ENCODE measurements at regions not wholly inside any gene's neighbourhood (a gene's known extent, or its start where the extent isn't known, plus 50 kb on each side); places are given as distances from the start of the nearest gene placed in this dataset.

DNA sequence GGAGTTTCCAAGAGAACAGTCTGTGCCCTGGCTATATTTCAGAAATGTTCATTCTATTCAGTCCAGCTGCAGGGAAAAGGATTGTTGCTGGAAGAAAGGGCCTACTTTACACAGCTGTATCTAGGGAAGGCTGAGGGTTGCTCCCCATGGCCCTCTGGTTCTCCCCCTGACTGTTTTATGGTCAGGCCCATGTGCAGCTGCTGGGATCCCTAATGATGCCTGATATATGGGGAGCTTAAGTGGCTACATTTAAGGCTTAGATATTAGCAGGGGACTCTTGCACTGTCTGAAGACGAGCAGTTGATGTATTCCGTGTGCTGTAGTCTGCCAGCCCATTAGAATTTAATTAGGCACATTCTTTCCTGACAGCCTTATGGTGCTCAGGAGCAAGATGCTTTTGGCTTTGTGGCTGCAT, 72.0 kb downstream of the FAM43A start:
- TF ChIP-seq GATA3 (IDR thresholded peaks at IDR 0.05; ENCODE audit: low read depth, low read length) (no peak), GATA2 (IDR thresholded peaks at IDR 0.05; ENCODE audit: low read depth, low read length) (no peak)

- no peak for TF ChIP-seq GATA2 (IDR thresholded peaks at IDR 0.05; ENCODE audit: low read depth, low read length)
- no peak for TF ChIP-seq GATA3 (IDR thresholded peaks at IDR 0.05; ENCODE audit: low read depth, low read length)
These were observed 73.0 kb downstream of the FAM43A start for GRCh38 chr3:194758716-194759115.

DNA sequence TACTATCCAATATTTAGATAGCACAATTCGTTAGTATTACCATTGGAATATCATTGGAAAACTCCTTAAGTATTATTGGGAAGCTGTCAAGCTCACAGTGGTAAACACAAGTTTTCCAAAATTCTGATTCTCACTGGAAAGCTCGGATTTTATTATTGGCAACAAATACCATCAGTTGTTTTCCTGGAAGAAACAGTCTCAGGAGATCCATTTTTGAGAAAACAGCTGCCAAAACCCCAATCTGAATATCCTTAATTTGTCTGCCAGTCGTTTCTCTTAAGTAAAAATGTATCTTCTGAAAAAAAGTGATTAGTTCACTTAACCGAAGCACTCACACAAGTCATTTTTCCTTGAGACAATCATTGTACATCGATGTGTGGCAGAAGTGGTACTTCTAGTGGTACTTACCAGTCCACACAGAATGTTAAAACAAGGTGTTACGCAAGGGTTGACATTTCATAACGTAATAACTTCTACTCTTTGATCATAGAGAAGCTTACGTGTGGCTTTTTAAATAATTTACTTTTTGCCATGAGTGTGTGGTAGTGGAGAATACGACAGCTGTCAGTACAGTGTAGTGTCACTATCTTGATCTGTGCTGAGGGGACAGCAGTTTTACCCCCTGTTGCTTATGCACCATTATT, 74.9 kb downstream of the FAM43A start:
- TF ChIP-seq GATA2 (IDR thresholded peaks at IDR 0.05; ENCODE audit: low read depth, low read length) (no peak), GATA3 (IDR thresholded peaks at IDR 0.05; ENCODE audit: low read depth, low read length) (no peak)

GRCh38 chr3:194761384-194761783, 75.7 kb downstream of the FAM43A start:
- TF ChIP-seq GATA2 (IDR thresholded peaks at IDR 0.05; ENCODE audit: low read depth, low read length): no peak
- no peak for TF ChIP-seq GATA3 (IDR thresholded peaks at IDR 0.05; ENCODE audit: low read depth, low read length)

DNA sequence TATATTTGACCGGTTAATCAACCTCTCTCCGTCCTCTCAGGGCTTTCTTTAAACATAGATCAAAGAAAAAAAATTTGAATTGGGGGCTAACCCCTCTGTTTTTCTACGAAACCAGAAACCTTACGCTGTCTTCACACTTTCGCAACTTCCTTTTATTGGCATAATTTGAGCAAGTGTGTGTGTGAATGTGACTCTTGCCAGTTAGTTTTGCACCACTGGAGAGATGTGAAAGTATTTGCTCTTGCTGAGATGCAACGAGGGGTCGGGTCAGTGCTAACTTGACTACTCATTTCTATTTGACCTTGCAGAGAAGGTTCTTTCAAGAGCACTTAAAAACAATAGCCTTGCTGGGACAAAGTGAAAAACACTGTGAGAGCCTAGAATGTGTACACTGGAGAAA, 81.2 kb downstream of the FAM43A start:
- TF ChIP-seq GATA2 (IDR thresholded peaks at IDR 0.05; ENCODE audit: low read depth, low read length): no peak
- TF ChIP-seq GATA3 (IDR thresholded peaks at IDR 0.05; ENCODE audit: low read depth, low read length): no peak

DNA sequence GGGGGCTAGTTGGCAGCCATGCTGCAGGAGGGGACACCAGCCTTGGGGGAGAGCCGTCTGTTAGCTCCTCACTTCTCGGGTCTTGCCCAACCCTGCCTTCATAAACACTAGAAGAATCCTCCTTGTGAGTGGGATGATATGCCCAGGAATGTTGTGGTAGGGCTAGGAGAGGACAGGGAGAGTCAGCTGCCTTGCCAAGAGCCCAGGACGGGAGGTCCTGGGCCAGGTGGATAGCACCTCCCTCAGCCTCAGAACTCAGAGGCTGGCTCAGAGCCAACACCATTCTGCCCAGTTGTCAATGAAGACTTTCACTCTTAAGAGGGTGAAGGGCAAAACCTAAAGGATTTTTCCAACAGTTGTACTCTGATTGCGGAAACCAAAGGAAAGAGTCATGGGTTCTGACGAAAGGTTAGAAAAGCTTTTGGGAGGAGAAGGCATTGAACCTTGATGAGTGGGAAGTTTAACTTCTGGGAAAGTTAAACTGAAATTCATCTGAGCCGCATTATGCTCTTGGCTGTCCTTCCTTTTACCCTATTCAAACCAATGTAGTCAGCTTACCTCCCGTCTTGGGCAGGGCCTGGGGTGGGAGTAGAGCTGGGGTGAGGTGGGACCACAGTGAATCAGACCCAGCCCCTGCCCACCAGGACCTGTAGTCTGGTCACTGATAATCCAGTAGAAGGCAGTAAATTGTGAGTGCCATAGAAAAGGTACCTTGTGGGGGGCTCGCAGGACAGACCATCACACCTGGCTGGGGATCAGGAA, 81.9 kb downstream of the FAM43A start:
- TF ChIP-seq GATA3 (IDR thresholded peaks at IDR 0.05; ENCODE audit: low read depth, low read length): no peak
- TF ChIP-seq GATA2 (IDR thresholded peaks at IDR 0.05; ENCODE audit: low read depth, low read length): no peak

GRCh38 chr3:194768586-194768985, 82.9 kb downstream of the FAM43A start:
- no peak for TF ChIP-seq GATA2 (IDR thresholded peaks at IDR 0.05; ENCODE audit: low read depth, low read length)
- no peak for TF ChIP-seq GATA3 (IDR thresholded peaks at IDR 0.05; ENCODE audit: low read depth, low read length)

DNA sequence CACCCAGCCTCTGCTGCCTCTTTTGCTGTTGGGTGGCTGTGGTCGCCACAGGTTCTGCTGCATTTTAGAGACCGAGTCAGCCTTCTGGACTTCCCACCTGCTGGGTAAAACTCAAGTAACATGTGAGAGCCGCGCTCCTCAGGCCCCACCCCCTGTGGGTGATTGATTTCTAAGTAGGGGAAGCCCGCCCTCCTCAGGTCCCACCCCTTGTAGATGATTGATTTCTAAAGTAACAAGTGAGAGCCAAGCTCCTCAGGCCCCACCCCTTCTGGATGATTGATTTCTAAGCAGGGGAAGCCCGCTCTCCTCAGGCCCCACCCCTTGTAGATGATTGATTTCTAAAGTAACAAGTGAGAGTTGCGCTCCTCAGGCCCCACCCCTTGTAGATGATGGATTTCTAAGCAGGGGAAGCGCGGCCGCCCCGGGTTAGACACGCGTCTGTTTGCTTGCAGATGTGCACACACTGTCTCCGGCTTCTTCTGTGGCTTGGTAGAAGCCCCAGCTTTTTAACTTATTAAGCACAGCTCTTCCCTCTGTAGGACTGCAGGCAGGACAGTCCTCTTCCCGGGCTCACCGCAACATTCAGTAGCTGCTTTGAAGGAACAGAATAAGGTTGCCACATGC, 83.4 kb downstream of the FAM43A start:
- no peak for TF ChIP-seq GATA2 (IDR thresholded peaks at IDR 0.05; ENCODE audit: low read depth, low read length)
- TF ChIP-seq GATA3 (IDR thresholded peaks at IDR 0.05; ENCODE audit: low read depth, low read length): no peak

- no peak for TF ChIP-seq GATA2 (IDR thresholded peaks at IDR 0.05; ENCODE audit: low read depth, low read length)
- TF ChIP-seq GATA3 (IDR thresholded peaks at IDR 0.05; ENCODE audit: low read depth, low read length): no peak
These were observed 86.7 kb downstream of the FAM43A start for GRCh38 chr3:194772241-194773000.

DNA sequence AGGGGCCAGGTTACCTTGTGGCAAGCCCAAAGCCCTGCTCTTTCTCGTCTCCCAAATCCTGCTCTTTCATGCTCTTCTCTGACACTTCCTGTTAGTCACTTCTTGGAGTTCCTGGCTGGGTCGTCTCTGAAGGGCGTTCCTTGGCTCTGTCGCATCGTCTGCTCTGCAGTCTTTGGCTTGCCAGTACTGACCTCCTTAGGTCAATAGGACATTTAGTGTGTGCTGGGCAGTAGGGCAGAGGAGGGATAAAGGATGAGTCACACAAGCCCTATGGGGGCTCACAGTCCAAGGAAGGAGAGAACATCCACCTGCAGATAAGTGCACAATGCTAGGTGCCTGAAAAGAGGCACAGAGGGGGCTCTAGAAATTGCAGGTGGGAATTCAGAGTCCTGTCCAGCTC, 87.5 kb downstream of the FAM43A start:
- TF ChIP-seq GATA3 (IDR thresholded peaks at IDR 0.05; ENCODE audit: low read depth, low read length) (no peak), GATA2 (IDR thresholded peaks at IDR 0.05; ENCODE audit: low read depth, low read length) (no peak)

DNA sequence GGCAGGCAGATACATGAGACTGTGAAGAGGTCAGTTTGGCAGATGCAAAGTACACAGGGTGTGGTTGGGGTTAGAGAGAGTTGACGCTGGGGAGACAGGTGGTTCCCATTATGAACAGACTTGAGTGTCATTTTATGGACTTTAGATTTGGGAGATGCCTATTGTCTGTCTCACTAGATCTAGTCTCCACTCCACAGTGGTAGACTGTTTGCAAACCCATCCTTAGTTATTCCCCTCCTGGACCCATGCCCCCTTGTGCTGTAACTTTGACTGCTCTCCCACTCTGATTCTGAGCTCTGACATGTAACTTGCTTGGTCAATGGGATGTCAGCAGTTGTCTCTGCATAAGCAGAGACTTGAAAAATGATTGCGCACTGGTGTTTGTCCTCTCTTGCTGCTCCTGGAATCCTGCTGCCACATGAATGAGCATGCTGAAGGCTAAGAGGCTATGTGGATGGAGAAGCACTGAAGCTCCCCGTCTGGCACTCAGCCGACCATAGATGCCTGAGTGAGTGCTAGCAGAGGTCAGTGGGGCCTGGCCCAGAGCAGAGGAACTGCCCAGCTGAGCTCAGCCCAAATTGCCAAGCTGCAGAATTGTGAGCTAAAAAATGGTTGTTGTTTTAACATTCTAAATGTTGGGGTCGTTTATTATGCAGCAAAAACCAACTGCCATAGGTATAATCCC, 88.2 kb downstream of the FAM43A start:
- TF ChIP-seq GATA3 (IDR thresholded peaks at IDR 0.05; ENCODE audit: low read depth, low read length) (no peak), GATA2 (IDR thresholded peaks at IDR 0.05; ENCODE audit: low read depth, low read length) (no peak)

DNA sequence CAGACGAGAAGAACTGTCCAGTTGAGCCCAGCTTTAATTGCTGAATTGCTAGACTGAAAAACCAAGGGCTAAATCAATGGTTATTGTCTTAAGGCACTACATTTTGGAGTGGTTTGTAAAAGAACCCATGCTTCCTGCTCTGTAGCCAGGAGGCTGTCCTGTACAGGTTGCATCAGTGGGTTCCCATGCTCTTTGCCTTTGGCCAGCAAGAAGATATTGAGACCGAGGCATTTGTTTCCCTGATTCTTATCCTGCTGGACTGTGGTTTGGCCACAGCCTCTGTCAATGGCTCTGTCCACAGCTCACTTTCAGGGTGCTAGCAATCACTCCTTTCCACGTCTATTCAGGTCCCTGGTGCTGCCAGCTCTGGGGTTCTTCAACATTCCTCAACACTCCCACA, 89.6 kb downstream of the FAM43A start:
- no peak for TF ChIP-seq GATA2 (IDR thresholded peaks at IDR 0.05; ENCODE audit: low read depth, low read length)
- no peak for TF ChIP-seq GATA3 (IDR thresholded peaks at IDR 0.05; ENCODE audit: low read depth, low read length)

DNA sequence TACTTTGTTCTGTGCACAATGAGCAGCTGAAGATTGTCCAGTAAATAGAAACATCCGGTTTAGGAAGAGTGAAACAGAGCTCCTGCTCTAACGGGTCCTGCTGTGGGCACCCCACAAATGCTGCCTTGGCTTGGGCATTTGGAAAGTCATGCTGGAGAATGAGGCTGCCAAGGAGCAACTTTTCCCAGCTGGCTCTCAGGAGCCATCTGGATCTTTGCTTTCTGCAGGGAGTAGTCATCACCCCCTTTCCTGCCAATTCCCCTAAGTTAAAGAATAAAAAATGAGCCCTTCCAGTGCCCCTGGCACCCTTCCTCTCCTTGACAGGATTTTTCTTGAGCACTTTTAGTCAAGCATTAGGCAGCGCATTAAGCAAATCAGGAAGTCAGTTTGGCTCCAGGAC, 90.0 kb downstream of the FAM43A start:
- TF ChIP-seq GATA2 (IDR thresholded peaks at IDR 0.05; ENCODE audit: low read depth, low read length): no peak
- no peak for TF ChIP-seq GATA3 (IDR thresholded peaks at IDR 0.05; ENCODE audit: low read depth, low read length)

- TF ChIP-seq GATA3 (IDR thresholded peaks at IDR 0.05; ENCODE audit: low read depth, low read length): no peak
- TF ChIP-seq GATA2 (IDR thresholded peaks at IDR 0.05; ENCODE audit: low read depth, low read length): no peak
These were observed 92.0 kb downstream of the FAM43A start for GRCh38 chr3:194777729-194778128.

Data from SH-SY5Y (cell line).